HEK293T (cell line): ENCODE measurements at regions not wholly inside any gene's neighbourhood (a gene's known extent, or its start where the extent isn't known, plus 50 kb on each side); places are given as distances from the start of the nearest gene placed in this dataset.

Source experiments
- CTCF ChIA-PET: fragments of 350-600 bp; formaldehyde crosslinking; extraction: SDS; loops from one replicate; lab custom pipeline; 2021; ENCODE audit warnings: antibody characterized with exemption, inconsistent platforms; lab: Yijun Ruan, JAX
- POLR2A ChIA-PET: fragments of 350-600 bp; formaldehyde crosslinking; extraction: SDS; loops from one replicate; lab custom pipeline; 2020; ENCODE audit warnings: antibody characterized with exemption, inconsistent platforms; lab: Yijun Ruan, JAX
- DNase-seq: peaks from one replicate; pipeline ENCODE4 v3.0.0; 2012; ENCODE audit warnings: mixed read lengths; ENCODE audit errors: extremely low spot score
- ARNT ChIP-seq: fragments of 450-650 bp; IDR thresholded peaks from 2 replicates; pipeline ENCODE4 v1.6.1; 2017; ENCODE audit warnings: mild to moderate bottlenecking
- BHLHE40 ChIP-seq: fragments of 450-650 bp; IDR thresholded peaks from 2 replicates; pipeline ENCODE4 v1.6.1; 2016; ENCODE audit warnings: mild to moderate bottlenecking, moderate library complexity, borderline replicate concordance
- CTBP1 ChIP-seq: fragments of 450-650 bp; IDR thresholded peaks from 2 replicates; pipeline ENCODE4 v1.6.1; 2016; ENCODE audit warnings: borderline replicate concordance
- ELF4 ChIP-seq: fragments of 450-650 bp; IDR thresholded peaks from 2 replicates; pipeline ENCODE4 v1.6.1; 2017; ENCODE audit warnings: antibody characterized with exemption
- FOXA1 ChIP-seq: fragments of 450-650 bp; IDR thresholded peaks from 2 replicates; pipeline ENCODE4 v1.6.1; 2016; ENCODE audit warnings: mild to moderate bottlenecking
- FOXK2 ChIP-seq: fragments of 450-650 bp; IDR thresholded peaks from 2 replicates; pipeline ENCODE4 v1.6.1; 2016; ENCODE audit warnings: mild to moderate bottlenecking
- FOXM1 ChIP-seq: fragments of 450-650 bp; IDR thresholded peaks from 2 replicates; pipeline ENCODE4 v1.6.1; 2017; ENCODE audit warnings: mild to moderate bottlenecking, borderline replicate concordance
- HDGF ChIP-seq: fragments of 450-650 bp; IDR thresholded peaks from 2 replicates; pipeline ENCODE4 v1.6.1; 2017; ENCODE audit warnings: antibody characterized with exemption, borderline replicate concordance
- L3MBTL2 ChIP-seq: fragments of 450-650 bp; conservative IDR thresholded peaks from 2 replicates; pipeline ENCODE4 v1.6.1; 2016; ENCODE audit warnings: mild to moderate bottlenecking
- LEF1 ChIP-seq: fragments of 450-650 bp; IDR thresholded peaks from 2 replicates; pipeline ENCODE4 v1.6.1; 2017; ENCODE audit warnings: mild to moderate bottlenecking, borderline replicate concordance
- NFRKB ChIP-seq: fragments of 450-650 bp; IDR thresholded peaks from 2 replicates; pipeline ENCODE4 v1.6.1; 2016; ENCODE audit warnings: mild to moderate bottlenecking, moderate library complexity
- SP1 ChIP-seq: fragments of 450-650 bp; IDR thresholded peaks from 2 replicates; pipeline ENCODE4 v1.6.1; 2017
- SUZ12 ChIP-seq: fragments of 450-650 bp; IDR thresholded peaks from 2 replicates; pipeline ENCODE4 v1.6.1; 2016; ENCODE audit warnings: mild to moderate bottlenecking
- TARDBP ChIP-seq: fragments of 450-650 bp; IDR thresholded peaks from 2 replicates; pipeline ENCODE4 v1.6.1; 2016
- ZNF384 ChIP-seq: fragments of 450-650 bp; IDR thresholded peaks from 2 replicates; pipeline ENCODE4 v1.6.1; 2016
- TF ChIP-seq, protein P1 (sequence below): fragments of 450-650 bp; IDR thresholded peaks from 2 replicates; pipeline ENCODE4 v1.6.1; 2016

DNA sequence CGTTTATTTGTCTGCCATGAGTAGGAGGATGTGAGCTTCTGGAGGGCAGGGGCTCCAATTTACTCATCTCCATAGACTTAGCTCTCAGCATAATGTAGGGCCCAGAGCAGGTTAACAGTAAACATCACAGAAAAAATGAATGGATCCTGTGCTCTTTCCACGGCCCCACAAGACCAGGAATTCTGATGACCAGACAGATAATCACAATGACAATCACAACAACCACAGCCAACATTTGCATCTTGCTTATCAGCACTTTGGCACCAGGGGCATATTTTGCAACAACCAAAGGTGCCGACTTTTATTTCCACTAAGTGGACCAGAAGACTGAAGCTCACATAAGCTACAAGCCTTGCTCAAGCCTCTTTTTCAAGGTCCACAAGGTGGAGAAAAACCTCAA lies 68.9 kb upstream of the ANKRD34C start:
- no peak for DNase-seq
- CTCF ChIA-PET = interaction anchor here (0.6 kb wide), 1 partner anchor 9 kb away, joined by 3 read pairs; no protein-coding TSS in a partner anchor
- POLR2A ChIA-PET = no interaction called here
- TF ChIP-seq SP1 (no peak), L3MBTL2 (no peak), FOXA1 (no peak), ARNT (no peak), LEF1 (no peak)
- TF ChIP-seq, protein P1, sequence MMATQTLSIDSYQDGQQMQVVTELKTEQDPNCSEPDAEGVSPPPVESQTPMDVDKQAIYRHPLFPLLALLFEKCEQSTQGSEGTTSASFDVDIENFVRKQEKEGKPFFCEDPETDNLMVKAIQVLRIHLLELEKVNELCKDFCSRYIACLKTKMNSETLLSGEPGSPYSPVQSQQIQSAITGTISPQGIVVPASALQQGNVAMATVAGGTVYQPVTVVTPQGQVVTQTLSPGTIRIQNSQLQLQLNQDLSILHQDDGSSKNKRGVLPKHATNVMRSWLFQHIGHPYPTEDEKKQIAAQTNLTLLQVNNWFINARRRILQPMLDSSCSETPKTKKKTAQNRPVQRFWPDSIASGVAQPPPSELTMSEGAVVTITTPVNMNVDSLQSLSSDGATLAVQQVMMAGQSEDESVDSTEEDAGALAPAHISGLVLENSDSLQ = no peak

- ChIA-PET CTCF (no interaction called here), POLR2A (no interaction called here)
- no peak for DNase-seq
- TF ChIP-seq CTBP1 (no peak), BHLHE40 (no peak)
Measured at GRCh38 chr15:79212589-79213157, 69.8 kb upstream of the ANKRD34C start.

- DNase-seq = no peak
- TF ChIP-seq ZNF384 (no peak), ARNT (no peak), FOXK2 (no peak), LEF1 (no peak), HDGF (no peak), L3MBTL2 (no peak), SUZ12 (no peak), ELF4 (no peak), FOXM1 (no peak), TARDBP (no peak), SP1 (no peak)
- TF ChIP-seq, protein P1 = no peak
- POLR2A ChIA-PET = no interaction called here
- CTCF ChIA-PET = no interaction called here
Measured at GRCh38 chr15:79211481-79211880, 71.0 kb upstream of the ANKRD34C start.

GRCh38 chr15:79209690-79210089 lies 72.8 kb upstream of the ANKRD34C start:
- TF ChIP-seq CTBP1 = no peak
- no peak for DNase-seq
- ChIA-PET CTCF (interaction anchor here (0.6 kb wide), 1 partner anchor 14 kb away, joined by 3 read pairs; no protein-coding TSS in a partner anchor), POLR2A (no interaction called here)

GRCh38 chr15:79209116-79209515 lies 73.4 kb upstream of the ANKRD34C start:
- DNase-seq = no peak
- TF ChIP-seq FOXK2 = no peak
- no peak for TF ChIP-seq NFRKB
- TF ChIP-seq HDGF = no peak
- TF ChIP-seq TARDBP = no peak
- TF ChIP-seq ZNF384 = no peak
- no peak for TF ChIP-seq L3MBTL2
- TF ChIP-seq LEF1 = no peak
- no peak for TF ChIP-seq FOXA1
- TF ChIP-seq CTBP1 = no peak
- TF ChIP-seq SUZ12 = no peak
- TF ChIP-seq, protein P1 = no peak
- no peak for TF ChIP-seq ARNT
- TF ChIP-seq FOXM1 = no peak
- no peak for TF ChIP-seq SP1
- no peak for TF ChIP-seq ELF4
- TF ChIP-seq BHLHE40 = no peak
- CTCF ChIA-PET = interaction anchor here (1.3 kb wide), 1 partner anchor 24 kb away, joined by 6 read pairs; no protein-coding TSS in a partner anchor
- POLR2A ChIA-PET = no interaction called here

GRCh38 chr15:79208179-79208578 lies 74.3 kb upstream of the ANKRD34C start:
- no peak for TF ChIP-seq ZNF384
- TF ChIP-seq CTBP1 = no peak
- no peak for TF ChIP-seq SUZ12
- no peak for TF ChIP-seq FOXM1
- DNase-seq = no peak
- CTCF ChIA-PET = interaction anchor here (0.5 to 1.4 kb wide), 6 partner anchors 17 to 300 kb away, joined by 3 to 6 read pairs (median 3); no protein-coding TSS in a partner anchor
- POLR2A ChIA-PET = no interaction called here

DNA sequence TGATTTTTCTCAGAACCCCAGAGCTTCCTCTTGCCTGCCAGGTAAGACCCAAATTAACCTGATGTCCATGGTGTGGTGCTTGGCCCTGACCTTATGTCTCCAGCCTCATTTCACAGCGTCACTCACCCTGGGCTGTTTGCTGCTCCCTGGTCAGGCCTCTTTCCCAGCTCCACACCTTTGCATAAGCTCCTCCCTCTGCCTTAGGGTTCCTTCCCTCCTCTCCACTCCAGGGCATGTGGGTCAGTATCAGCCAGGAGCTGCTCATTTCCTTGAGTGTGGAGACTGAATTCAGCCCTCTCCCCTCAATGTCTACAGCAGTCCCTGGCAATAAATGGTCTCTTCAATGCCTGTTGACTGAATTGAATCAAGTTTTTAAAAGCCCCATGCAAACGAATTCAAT lies 75.6 kb upstream of the ANKRD34C start:
- TF ChIP-seq HDGF = no peak
- TF ChIP-seq ELF4 = no peak
- no peak for TF ChIP-seq TARDBP
- no peak for TF ChIP-seq FOXM1
- TF ChIP-seq SUZ12 = no peak
- TF ChIP-seq SP1 = no peak
- TF ChIP-seq CTBP1 = no peak
- TF ChIP-seq, protein P1 = no peak
- TF ChIP-seq BHLHE40 = no peak
- TF ChIP-seq ARNT = no peak
- no peak for TF ChIP-seq FOXK2
- no peak for TF ChIP-seq FOXA1
- no peak for TF ChIP-seq L3MBTL2
- CTCF ChIA-PET = interaction anchor here (1.2 kb wide), 1 partner anchor 22 kb away, joined by 3 read pairs; no protein-coding TSS in a partner anchor
- POLR2A ChIA-PET = no interaction called here
- DNase-seq = no peak
